Pulmonary artery endothelial cell (primary cell): ENCODE measurements at regions not wholly inside any gene's neighbourhood (a gene's known extent, or its start where the extent isn't known, plus 50 kb on each side); places are given as distances from the start of the nearest gene placed in this dataset.
"Not testable (repeated sequence)": the region's sequence is repeated elsewhere in the genome, so short reads cannot be mapped to it uniquely, and the experiment has no call there.

Experiments
- DNase-seq: peaks from one replicate; pipeline ENCODE4 v3.0.0-alpha.2; 2011; ENCODE audit warnings: low read depth, low spot score

DNA sequence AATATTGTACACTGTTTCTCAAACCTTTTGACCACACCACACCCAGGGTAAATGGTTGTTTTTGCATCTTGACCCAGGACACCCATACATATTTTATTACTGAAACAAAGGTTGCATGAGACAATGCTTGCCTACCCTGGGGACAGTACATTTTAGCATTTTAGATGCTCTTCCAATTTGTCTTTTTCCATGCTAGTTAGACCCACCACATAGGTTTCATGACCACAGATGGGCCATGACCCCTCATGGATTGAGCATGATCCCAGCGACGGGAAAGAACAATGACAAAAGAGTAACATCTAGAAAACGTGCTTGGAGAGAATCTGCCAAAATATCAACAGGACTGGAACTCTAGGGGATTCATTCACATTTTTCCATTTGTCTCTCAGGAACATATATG, 161.0 kb upstream of the PFN2 start:
- DNase-seq: no peak

DNA sequence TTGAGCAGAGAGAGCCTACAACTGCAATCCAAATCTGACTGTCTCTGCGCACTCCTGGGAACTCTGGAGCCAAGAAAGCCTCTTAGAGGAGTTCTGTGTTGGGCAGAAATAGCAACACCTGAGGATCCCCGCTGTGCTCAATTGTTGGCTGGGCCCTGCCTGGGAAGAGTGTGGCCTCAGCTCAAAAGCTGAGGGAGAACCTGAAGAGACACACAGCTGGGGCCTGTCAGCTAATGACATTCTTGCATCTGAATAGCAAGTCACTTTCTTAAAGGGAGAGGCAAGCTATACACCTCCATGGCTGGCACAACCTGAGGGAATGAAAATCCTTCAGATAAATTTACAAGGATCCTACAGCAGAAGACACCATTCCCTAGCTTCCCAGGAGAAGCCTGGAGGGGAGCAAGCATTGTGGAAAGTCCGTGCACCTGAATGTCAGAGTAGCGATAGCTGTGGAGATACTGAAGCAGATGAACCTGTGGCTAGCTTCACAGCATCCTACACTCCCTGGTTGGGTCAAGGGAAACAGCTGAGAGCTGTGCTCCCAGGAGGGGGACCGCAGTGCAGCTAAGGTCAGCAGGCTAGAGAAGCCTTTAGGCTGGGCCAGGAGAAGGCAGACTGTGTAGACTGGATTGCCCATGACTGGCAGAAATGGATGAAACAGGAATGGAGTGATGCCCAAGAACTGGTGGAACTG, 159.9 kb upstream of the PFN2 start:
- no peak for DNase-seq

- DNase-seq: no peak
Observed at GRCh38 chr3:150129166-150129565, 158.5 kb upstream of the PFN2 start.

- DNase-seq: no peak
Observed at GRCh38 chr3:150128126-150128525, 157.4 kb upstream of the PFN2 start.

GRCh38 chr3:150127011-150127490, 156.4 kb upstream of the PFN2 start:
- no peak for DNase-seq

GRCh38 chr3:150124142-150124541, 153.4 kb upstream of the PFN2 start:
- DNase-seq: no peak

GRCh38 chr3:150123249-150123648, 152.6 kb upstream of the PFN2 start:
- not testable (repeated sequence) for DNase-seq

DNA sequence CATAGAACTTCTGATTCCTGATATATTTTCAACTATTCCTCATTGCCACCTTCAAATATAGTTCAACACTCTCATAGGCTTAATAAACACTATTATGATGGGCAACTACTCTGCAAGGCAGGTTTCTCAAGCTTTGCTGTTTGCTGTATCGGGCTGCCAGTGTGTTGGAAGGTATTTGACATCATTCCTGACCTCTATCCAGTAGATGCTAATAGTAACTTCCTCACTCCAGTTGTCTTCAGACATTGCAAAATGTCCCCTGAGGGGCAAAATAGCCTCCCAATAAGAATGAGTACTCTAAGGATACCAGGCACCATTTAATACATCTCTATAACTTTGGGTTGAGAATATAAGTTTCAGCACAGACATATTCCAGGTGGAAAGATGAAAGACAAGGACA, 147.5 kb upstream of the PFN2 start:
- DNase-seq: no peak

DNA sequence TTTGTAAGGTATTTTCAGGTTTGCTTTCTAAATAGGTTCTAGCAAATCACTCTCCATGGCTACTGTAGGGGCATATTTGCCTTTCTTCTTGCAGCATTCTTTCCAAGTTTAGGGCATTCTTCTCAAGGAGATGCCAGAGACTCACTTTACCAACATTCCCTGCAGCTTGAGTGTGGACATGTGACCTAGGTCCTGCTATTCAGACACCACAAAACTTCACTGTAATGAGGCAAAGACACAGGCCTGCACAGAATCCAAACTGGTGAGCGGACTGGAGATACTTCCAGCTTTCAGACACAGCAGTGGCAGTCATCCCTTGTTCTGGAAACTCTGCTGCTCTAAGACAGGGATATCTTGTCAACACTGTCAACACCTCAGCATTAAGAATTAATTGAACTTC, 146.4 kb upstream of the PFN2 start:
- DNase-seq: no peak

DNA sequence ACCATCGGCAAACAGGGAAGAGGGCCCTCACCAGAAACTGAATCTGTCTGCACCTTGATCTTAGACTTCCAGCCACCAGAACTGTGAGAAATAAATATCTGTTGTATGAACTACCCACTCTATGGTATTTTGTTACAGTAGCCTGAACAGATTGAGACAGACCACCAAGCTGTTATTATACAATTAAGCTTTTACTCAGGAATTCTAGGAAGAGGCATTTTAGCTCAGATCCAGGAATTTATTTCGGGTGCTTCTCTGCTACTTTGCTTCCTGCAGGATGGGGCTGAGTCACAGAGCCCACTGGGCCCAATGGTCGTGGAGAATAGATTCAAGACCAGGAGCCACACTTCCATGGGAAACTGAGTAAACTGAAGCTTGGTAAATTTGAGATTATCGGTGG, 145.5 kb upstream of the PFN2 start:
- no peak for DNase-seq

GRCh38 chr3:150114873-150115540, 144.3 kb upstream of the PFN2 start:
- DNase-seq: no peak

- DNase-seq: no peak
Observed at GRCh38 chr3:150114273-150114672, 143.6 kb upstream of the PFN2 start.

GRCh38 chr3:150110097-150110496, 139.4 kb upstream of the PFN2 start:
- no peak for DNase-seq

DNA sequence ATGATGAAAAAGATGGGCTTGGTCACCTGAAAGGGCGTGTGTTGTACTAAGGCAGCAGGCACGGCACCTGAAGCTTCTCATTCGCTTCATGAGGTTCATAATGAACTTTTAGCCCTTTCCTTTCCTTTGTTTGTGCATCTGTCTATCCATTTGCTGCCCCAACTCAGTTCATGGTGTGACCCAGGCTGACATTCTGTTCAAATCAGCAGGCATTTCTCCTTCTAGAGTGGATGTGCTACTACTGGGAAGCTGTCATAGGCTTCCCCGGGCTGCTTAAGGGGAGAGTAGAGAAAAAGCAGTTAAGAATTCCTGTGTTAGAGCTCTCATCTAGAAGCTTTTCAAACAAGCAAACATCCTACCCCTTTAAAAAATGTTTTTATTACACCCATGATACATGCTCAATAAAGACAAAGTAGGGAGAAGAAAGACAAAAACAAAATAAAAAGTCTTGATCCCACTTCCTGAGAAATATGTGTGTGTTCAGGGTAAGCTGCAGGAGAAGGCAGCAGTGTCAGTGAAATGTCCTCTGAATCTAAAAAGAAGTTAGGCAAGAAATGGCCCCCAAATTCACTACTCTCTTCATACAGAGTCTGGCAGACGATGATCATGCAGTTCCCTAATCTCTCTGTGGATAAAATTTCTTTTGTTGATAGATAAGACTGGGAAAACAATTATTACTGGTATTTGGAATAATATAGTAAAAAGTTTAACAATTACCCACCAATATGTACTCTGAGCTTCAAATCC, 136.9 kb upstream of the PFN2 start:
- no peak for DNase-seq

- no peak for DNase-seq
Observed at GRCh38 chr3:150106740-150107428, 136.2 kb upstream of the PFN2 start.

- no peak for DNase-seq
Observed at GRCh38 chr3:150105886-150106612, 135.4 kb upstream of the PFN2 start.

DNA sequence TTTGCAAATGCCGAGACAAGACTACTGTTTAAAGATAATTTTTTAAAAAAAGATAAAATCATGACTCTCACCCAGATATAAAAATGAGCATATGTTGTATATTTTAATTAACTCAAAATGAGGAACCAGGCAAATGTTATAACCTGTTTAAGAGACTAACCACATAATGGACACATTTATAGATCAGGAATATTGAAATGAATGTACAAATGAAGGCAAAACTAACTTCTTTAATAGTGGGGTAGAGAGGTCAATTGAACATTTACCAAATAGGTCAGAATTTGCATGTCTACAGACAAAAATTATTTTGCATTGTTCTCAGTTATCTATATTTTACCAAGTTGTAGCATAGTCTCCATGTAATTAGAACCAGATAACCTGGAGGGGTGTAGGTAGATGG, 134.3 kb upstream of the PFN2 start:
- no peak for DNase-seq

DNA sequence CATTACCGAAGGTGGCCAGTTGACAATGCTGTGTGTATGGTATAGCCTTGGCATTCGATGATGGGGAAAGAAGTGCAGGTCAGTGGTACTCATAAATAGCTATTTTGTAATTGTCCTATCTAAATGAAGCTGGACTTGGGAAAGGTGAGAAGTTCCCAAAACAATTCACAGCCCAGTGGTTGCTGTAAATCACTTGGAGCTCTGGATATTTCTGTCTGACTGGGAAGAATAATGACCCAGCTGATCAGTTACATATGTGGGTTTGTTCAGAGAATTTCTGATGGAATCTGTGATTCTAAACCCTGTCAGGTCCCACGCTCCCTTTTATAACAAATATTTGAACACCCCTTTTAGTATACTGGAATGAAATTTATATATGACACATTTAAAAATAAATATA, 133.9 kb upstream of the PFN2 start:
- no peak for DNase-seq

DNA sequence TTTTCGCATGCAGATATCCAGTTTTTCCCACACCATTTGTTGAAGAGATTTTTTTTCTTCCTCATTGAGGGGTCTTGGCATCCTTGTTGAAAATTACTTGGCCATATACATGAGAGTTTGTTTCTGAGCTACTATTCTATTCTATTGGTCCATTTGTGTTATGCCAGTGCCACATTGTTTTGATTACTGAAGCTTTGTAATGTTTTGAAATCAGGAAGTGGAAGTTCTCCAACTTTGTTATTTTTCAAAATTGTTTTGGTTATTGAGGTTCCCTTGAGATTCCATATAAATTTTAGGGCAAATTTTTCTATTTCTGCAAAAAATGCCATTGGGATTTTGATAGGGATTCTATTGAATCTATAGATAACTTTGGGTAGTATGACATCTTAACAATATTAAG, 130.3 kb upstream of the PFN2 start:
- DNase-seq: no peak

- DNase-seq: no peak
Observed at GRCh38 chr3:150098621-150099020, 127.9 kb upstream of the PFN2 start.

- no peak for DNase-seq
Observed at GRCh38 chr3:150097588-150097890, 126.8 kb upstream of the PFN2 start.
